HG02642 (cell line): ENCODE measurements at regions not wholly inside any gene's neighbourhood (a gene's known extent, or its start where the extent isn't known, plus 50 kb on each side); places are given as distances from the start of the nearest gene placed in this dataset.
A peak's percentile ranks its signal among the peaks of the same experiment; 100 is the strongest.

ENCODE experiments used
- ATAC-seq: cut with Tn5 transposase; IDR thresholded peaks from one replicate; pipeline ENCODE4 v1.9.1; 2021; ENCODE audit warnings: mild to moderate bottlenecking; ENCODE audit not compliant: unreplicated experiment, poor library complexity

DNA sequence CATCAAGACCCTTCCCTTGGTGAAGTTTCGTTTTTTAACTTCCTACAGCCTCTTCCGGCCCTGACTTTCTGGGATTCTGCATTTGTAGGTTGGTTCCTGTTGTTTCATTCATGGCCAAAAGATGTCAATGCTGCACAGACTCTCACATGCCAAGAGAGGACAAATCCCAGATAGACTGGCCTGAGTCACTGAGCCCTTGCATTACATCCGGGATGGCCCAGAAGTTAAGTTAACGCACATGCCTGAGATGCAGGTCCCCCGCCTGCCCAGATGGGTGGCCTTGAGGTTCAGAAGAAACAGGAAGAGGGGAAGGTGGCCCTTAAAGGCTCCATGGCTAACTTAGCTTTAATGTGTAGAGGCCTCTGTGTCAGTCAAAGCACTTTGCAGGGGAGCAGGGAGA lies 51.6 kb upstream of the SRGAP3 start:
- ATAC-seq: no peak

DNA sequence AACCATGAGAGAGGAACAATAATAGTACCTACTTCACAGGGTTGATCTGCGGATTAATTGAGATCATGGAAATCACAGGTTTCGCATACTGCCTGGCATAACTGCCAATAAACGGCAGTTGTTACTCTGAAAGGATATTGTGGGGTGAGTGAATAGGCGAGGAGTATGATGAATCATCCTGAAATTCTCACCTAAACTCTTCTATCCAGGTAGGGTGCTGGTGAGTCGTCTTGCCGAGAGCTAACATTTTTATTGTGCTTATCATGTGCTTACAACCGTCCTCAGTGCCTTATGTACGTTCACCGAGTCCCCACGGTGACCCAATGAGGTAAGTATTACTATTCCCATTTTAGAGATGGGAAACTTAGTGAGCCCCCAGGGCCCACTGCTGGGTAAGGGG lies 52.4 kb upstream of the SRGAP3 start:
- no peak for ATAC-seq

DNA sequence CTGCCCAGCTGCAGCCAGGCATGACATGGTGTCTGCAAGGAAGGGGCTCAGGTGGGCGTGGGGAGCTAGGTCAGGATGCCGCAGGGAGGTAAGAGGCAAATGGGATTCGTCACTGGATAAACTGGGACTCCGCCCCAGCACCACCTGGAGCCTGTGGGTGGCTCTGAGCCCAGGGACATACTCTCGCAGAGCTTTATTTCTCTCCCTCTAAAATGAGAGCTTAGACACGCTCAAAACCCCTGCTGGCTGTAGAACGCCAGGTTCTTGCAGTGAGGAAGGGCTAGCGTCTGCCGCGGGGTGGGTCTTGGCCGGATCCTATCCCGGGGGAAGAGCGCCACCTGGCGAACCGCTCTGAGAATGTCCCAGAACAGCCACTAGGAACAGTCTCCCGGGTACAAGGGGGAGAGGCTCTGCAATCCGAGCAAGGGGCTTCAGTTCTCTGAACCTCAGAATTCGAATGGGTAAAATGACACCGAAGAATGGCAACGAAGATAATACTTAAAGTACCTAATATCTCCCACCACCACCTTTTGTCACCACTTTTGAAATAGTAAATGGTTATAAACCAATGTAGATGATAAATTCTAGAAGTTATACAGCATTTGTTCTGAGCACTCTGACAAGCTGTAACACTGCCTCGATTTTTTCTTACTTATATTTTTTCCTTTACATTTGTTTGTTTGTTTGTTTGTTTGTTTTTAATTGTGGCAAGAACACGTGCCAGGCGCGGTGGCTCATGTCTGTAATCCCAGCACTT lies 53.2 kb upstream of the SRGAP3 start:
- ATAC-seq: peak; percentile 96

DNA sequence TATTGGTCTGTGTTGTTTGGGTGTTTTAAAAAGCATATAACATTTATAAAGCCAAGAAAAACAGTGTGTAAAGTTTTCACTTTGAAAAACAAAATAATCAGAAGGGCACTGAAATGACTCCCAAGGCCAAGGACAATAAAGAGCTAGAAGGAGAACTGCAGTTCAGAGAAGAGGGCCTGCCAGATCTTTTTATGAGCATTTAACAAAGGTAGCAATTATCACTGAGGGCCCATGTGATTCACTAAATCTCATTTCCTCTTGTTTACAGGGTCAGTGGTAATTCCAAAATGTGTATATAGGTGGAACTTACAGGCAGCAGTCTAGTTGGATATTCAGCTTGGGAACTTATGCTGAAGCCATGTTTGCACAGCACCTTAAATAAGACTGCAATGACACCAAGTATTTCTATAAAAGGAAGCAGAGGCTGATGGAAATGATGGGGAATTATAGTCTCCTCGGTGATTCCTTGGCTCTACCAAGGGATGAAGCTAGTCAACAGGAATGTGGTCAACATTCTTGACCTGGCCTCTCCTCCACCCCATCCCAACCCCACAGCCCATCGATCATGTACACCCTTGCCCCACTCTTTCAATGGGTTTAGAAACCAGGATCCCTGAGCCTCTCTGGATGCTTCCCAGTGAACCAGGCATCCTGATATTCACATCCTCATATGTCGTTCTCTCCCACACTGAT lies 54.4 kb upstream of the THUMPD3 start:
- ATAC-seq: no peak

DNA sequence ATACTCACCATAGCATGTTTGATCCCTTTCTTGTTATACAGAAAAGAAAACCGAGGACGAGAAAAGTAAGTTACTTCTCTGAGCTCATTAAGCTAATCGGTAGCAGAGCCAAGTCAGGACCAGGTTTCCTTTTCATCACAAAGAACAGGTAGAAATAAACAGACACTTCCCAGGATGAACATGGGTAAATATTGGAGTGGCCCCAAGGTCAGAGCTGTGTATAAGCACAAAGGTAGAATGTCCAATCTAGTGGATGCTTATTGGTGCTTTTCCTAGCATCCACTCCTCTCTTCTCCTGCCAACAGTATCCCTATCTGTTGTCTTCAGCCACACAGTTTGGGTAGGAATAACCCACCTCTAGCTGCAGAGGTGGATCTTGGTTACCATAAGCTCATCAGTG lies 52.8 kb upstream of the THUMPD3 start:
- no peak for ATAC-seq

DNA sequence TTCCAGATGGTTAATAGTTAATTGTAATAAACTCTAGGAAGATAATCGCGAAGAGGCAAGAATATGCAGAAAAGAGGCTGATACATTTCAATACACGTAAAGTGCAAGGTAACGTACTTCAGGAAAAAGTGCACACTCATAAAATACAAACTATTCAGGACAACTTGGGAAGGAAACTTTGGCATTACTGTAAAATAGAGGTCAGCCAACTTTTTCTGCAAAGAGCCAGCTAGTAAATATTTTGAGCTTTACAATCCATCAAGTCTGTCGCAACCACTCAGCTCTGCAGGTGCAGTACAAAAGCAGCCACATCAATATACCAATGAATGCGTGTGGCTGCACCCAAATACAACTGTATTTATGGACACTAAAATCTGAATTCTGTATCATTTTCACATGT lies 51.6 kb upstream of the THUMPD3 start:
- ATAC-seq: no peak
